ENCODE measurements at regions not wholly inside any gene's neighbourhood (a gene's known extent, or its start where the extent isn't known, plus 50 kb on each side); places are given as distances from the start of the nearest gene placed in this dataset.

- no peak overlapping the region for H3K9ac ChIP-seq (ENCODE audit: low read length)
- no peak overlapping the region for H3K4me3 ChIP-seq (ENCODE audit: insufficient read depth, low read length, poor library complexity, severe bottlenecking)
- TF ChIP-seq EZH2phosphoT487 (conservative IDR thresholded peaks at IDR 0.05; ENCODE audit: low read length) = no peak
- no peak for TF ChIP-seq CTCF (IDR thresholded peaks at IDR 0.05; ENCODE audit: insufficient read depth, low read length, poor library complexity, severe bottlenecking)
- no peaks in the 10 kb centered on the region for H4K20me1 ChIP-seq (ENCODE audit: low read depth, low read length)
- no peak overlapping the region for H3K27ac ChIP-seq (ENCODE audit: low read depth, low read length)
- H2AFZ ChIP-seq (ENCODE audit: low read depth, low read length, severe bottlenecking) = no peak overlapping the region
- H3K9me2 ChIP-seq (replicated peaks; ENCODE audit: insufficient read depth, low read length) = no peaks in the 10 kb centered on the region
- no peaks in the 10 kb centered on the region for H3K27me3 ChIP-seq (ENCODE audit: low read length)
- no peaks in the 10 kb centered on the region for H3K9me3 ChIP-seq (ENCODE audit: insufficient read depth, low read length)
- no peak overlapping the region for H3K4me2 ChIP-seq (ENCODE audit: low read depth, low read length, poor library complexity, severe bottlenecking)
- no peaks in the 10 kb centered on the region for H3K36me3 ChIP-seq (ENCODE audit: low read length)
- H3F3A ChIP-seq (ENCODE audit: insufficient read depth) = no peaks in the 10 kb centered on the region
- no peaks in the 10 kb centered on the region for H3K79me2 ChIP-seq (ENCODE audit: insufficient read depth, low read length)
Measured at GRCh38 chr6:140300331-140300730, 925.9 kb upstream of the CITED2 start.

GRCh38 chr6:140289186-140289585 is 914.7 kb upstream of the CITED2 start:
- no peaks in the 10 kb centered on the region for H3K36me3 ChIP-seq (ENCODE audit: low read length)
- TF ChIP-seq EZH2phosphoT487 (conservative IDR thresholded peaks at IDR 0.05; ENCODE audit: low read length) (no peak), CTCF (IDR thresholded peaks at IDR 0.05; ENCODE audit: insufficient read depth, low read length, poor library complexity, severe bottlenecking) (no peak)
- H3K9me3 ChIP-seq (ENCODE audit: insufficient read depth, low read length) = no peaks in the 10 kb centered on the region

GRCh38 chr6:140285998-140286690 is 911.7 kb upstream of the CITED2 start:
- H3K27ac ChIP-seq (ENCODE audit: low read depth, low read length) = no peak overlapping the region
- H4K20me1 ChIP-seq (ENCODE audit: low read depth, low read length) = no peaks in the 10 kb centered on the region
- no peak overlapping the region for H3K9ac ChIP-seq (ENCODE audit: low read length)
- H3K79me2 ChIP-seq (ENCODE audit: insufficient read depth, low read length) = no peaks in the 10 kb centered on the region
- H3K4me2 ChIP-seq (ENCODE audit: low read depth, low read length, poor library complexity, severe bottlenecking) = no peak overlapping the region
- no peaks in the 10 kb centered on the region for H3K9me3 ChIP-seq (ENCODE audit: insufficient read depth, low read length)
- no peaks in the 10 kb centered on the region for H3K27me3 ChIP-seq (ENCODE audit: low read length)
- H3K9me2 ChIP-seq (replicated peaks; ENCODE audit: insufficient read depth, low read length) = no peaks in the 10 kb centered on the region
- H2AFZ ChIP-seq (ENCODE audit: low read depth, low read length, severe bottlenecking) = no peak overlapping the region
- H3F3A ChIP-seq (ENCODE audit: insufficient read depth) = no peaks in the 10 kb centered on the region
- TF ChIP-seq EZH2phosphoT487 (conservative IDR thresholded peaks at IDR 0.05; ENCODE audit: low read length) (no peak), CTCF (IDR thresholded peaks at IDR 0.05; ENCODE audit: insufficient read depth, low read length, poor library complexity, severe bottlenecking) (no peak)
- H3K36me3 ChIP-seq (ENCODE audit: low read length) = no peaks in the 10 kb centered on the region
- H3K4me3 ChIP-seq (ENCODE audit: insufficient read depth, low read length, poor library complexity, severe bottlenecking) = no peak overlapping the region

More at GRCh38 chr6:140289186-140289585, 914.7 kb upstream of the CITED2 start:
- no peaks in the 10 kb centered on the region for H3F3A ChIP-seq (ENCODE audit: insufficient read depth)
- H3K27ac ChIP-seq (ENCODE audit: low read depth, low read length) = no peak overlapping the region
- no peaks in the 10 kb centered on the region for H3K79me2 ChIP-seq (ENCODE audit: insufficient read depth, low read length)
- H2AFZ ChIP-seq (ENCODE audit: low read depth, low read length, severe bottlenecking) = no peak overlapping the region
- H3K9ac ChIP-seq (ENCODE audit: low read length) = no peak overlapping the region
- H3K4me3 ChIP-seq (ENCODE audit: insufficient read depth, low read length, poor library complexity, severe bottlenecking) = no peak overlapping the region
- no peaks in the 10 kb centered on the region for H3K27me3 ChIP-seq (ENCODE audit: low read length)
- no peaks in the 10 kb centered on the region for H4K20me1 ChIP-seq (ENCODE audit: low read depth, low read length)
- H3K9me2 ChIP-seq (replicated peaks; ENCODE audit: insufficient read depth, low read length) = no peaks in the 10 kb centered on the region
- H3K4me2 ChIP-seq (ENCODE audit: low read depth, low read length, poor library complexity, severe bottlenecking) = no peak overlapping the region
